Right kidney (tissue), 1 donor: ENCODE measurements at regions not wholly inside any gene's neighbourhood (a gene's known extent, or its start where the extent isn't known, plus 50 kb on each side); places are given as distances from the start of the nearest gene placed in this dataset.
"Not testable (repeated sequence)": the region's sequence is repeated elsewhere in the genome, so short reads cannot be mapped to it uniquely, and the experiment has no call there.

Experiments used
- DNase-seq: peaks from one replicate; pipeline ENCODE4 v3.0.0-alpha.2; 2016

GRCh38 chr17:65305116-65305515, 167.9 kb downstream of the RGS9 start:
- no peak for DNase-seq

- DNase-seq = not testable (repeated sequence)
Measured at GRCh38 chr17:65301882-65302281, 164.7 kb downstream of the RGS9 start.

- no peak for DNase-seq
Measured at GRCh38 chr17:65301184-65301583, 164.0 kb downstream of the RGS9 start.

GRCh38 chr17:65297916-65298315, 160.7 kb downstream of the RGS9 start:
- no peak for DNase-seq

- DNase-seq = no peak
Measured at GRCh38 chr17:65297384-65297783, 160.2 kb downstream of the RGS9 start.

GRCh38 chr17:65294181-65294719, 157.1 kb downstream of the RGS9 start:
- DNase-seq = peak; percentile 50

- DNase-seq = no peak
Measured at GRCh38 chr17:65293584-65294180, 156.5 kb downstream of the RGS9 start.

- DNase-seq = no peak
Measured at GRCh38 chr17:65292430-65292829, 155.3 kb downstream of the RGS9 start.

GRCh38 chr17:65291301-65291700, 154.1 kb downstream of the RGS9 start:
- DNase-seq = not testable (repeated sequence)

GRCh38 chr17:65290616-65291015, 153.4 kb downstream of the RGS9 start:
- no peak for DNase-seq

- DNase-seq = no peak
Measured at GRCh38 chr17:65290056-65290455, 152.9 kb downstream of the RGS9 start.

GRCh38 chr17:65287040-65287439, 149.9 kb downstream of the RGS9 start:
- DNase-seq = no peak

- no peak for DNase-seq
Measured at GRCh38 chr17:65283704-65284103, 146.5 kb downstream of the RGS9 start.

GRCh38 chr17:65279456-65279855, 142.3 kb downstream of the RGS9 start:
- no peak for DNase-seq

GRCh38 chr17:65278820-65279184, 141.6 kb downstream of the RGS9 start:
- DNase-seq = no peak

GRCh38 chr17:65278050-65278819, 141.1 kb downstream of the RGS9 start:
- DNase-seq = peak; percentile 44

- DNase-seq = no peak
Measured at GRCh38 chr17:65277576-65277975, 140.4 kb downstream of the RGS9 start.
